Ishikawa (cell line): ENCODE measurements at regions not wholly inside any gene's neighbourhood (a gene's known extent, or its start where the extent isn't known, plus 50 kb on each side); places are given as distances from the start of the nearest gene placed in this dataset.

ENCODE experiments used
- EP300 ChIP-seq: IDR thresholded peaks from 2 replicates; pipeline ENCODE4 v1.6.1; 2012; ENCODE audit warnings: borderline replicate concordance
- NFIC ChIP-seq: IDR thresholded peaks from 2 replicates; pipeline ENCODE4 v1.6.1; 2012
- RAD21 ChIP-seq: IDR thresholded peaks from 2 replicates; pipeline ENCODE4 v1.6.1; 2012; ENCODE audit warnings: low read depth
- REST ChIP-seq: IDR thresholded peaks from 2 replicates; pipeline ENCODE4 v1.6.1; 2012; ENCODE audit warnings: low read depth, mild to moderate bottlenecking
- TEAD4 ChIP-seq: IDR thresholded peaks from 2 replicates; pipeline ENCODE4 v1.6.1; 2012
- YY1 ChIP-seq: IDR thresholded peaks from 2 replicates; pipeline ENCODE4 v1.6.1; 2012; ENCODE audit warnings: low read depth

GRCh38 chr13:110797230-110797877 is 83.9 kb downstream of the ING1 start:
- TF ChIP-seq REST: no peak
- TF ChIP-seq TEAD4: no peak
- TF ChIP-seq RAD21: no peak
- TF ChIP-seq NFIC: no peak
- TF ChIP-seq EP300: no peak
- no peak for TF ChIP-seq YY1
